T-helper 2 cell treated with Interferon-gamma antibody and Interleukin-4, amounts not matched to agents 5 μg/mL and 100 μg/mL, for 36 hours (primary cell): ENCODE measurements at regions not wholly inside any gene's neighbourhood (a gene's known extent, or its start where the extent isn't known, plus 50 kb on each side); places are given as distances from the start of the nearest gene placed in this dataset.
"Not testable (repeated sequence)": the region's sequence is repeated elsewhere in the genome, so short reads cannot be mapped to it uniquely, and the experiment has no call there.

ENCODE experiments used
- DNase-seq: peaks from one replicate; pipeline ENCODE4 v3.0.0; 2021; ENCODE audit warnings: low spot score
- H3K27ac Mint-ChIP-seq: one replicate; pipeline ENCODE4 v1.8.0; 2021; ENCODE audit warnings: mild to moderate bottlenecking, mixed read lengths
- H3K27me3 Mint-ChIP-seq: one replicate; pipeline ENCODE4 v1.8.0; 2021; ENCODE audit warnings: low read depth, mixed read lengths
- H3K36me3 Mint-ChIP-seq: one replicate; pipeline ENCODE4 v1.8.0; 2021; ENCODE audit warnings: low read depth, mixed read lengths
- H3K4me1 Mint-ChIP-seq: one replicate; pipeline ENCODE4 v1.8.0; 2021; ENCODE audit warnings: low read depth, mixed read lengths
- H3K4me3 Mint-ChIP-seq: one replicate; pipeline ENCODE4 v1.8.0; 2022; ENCODE audit warnings: mild to moderate bottlenecking, moderate library complexity, mixed read lengths
- H3K9me3 Mint-ChIP-seq: one replicate; pipeline ENCODE4 v1.8.0; 2021; ENCODE audit warnings: mixed read lengths

- Mint-ChIP-seq H3K27ac (no peak overlapping the region), H3K36me3 (no peaks in the 10 kb centered on the region), H3K4me3 (no peak overlapping the region), H3K4me1 (no peaks in the 10 kb centered on the region), H3K27me3 (no peaks in the 10 kb centered on the region), H3K9me3 (peaks cover 37% of the 10 kb centered on the region)
- no peak for DNase-seq
Measured at GRCh38 chr20:55649254-55649653, 356.1 kb downstream of the CBLN4 start.

DNA sequence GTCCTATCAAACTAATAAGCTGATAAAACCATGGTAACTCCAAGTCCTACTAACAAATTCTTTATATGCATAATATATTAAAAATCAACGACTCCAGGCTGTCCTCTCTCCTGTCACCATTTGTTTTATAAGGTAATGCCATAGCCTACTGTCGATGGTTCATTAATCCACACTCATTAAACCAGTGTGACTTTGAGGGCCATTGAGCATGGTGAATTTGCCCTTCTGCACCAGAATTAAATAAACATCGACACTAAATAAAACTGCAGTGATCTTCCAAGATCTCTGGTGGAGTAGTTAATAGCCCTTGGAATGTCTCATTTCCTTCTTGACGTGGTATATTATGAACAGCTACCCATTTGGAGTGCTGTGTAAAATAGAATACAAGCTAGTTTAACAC, 358.5 kb downstream of the CBLN4 start:
- Mint-ChIP-seq H3K9me3 (peaks cover 31% of the 10 kb centered on the region), H3K36me3 (no peaks in the 10 kb centered on the region), H3K4me3 (no peak overlapping the region), H3K4me1 (no peaks in the 10 kb centered on the region), H3K27me3 (no peaks in the 10 kb centered on the region), H3K27ac (no peak overlapping the region)
- no peak for DNase-seq

DNA sequence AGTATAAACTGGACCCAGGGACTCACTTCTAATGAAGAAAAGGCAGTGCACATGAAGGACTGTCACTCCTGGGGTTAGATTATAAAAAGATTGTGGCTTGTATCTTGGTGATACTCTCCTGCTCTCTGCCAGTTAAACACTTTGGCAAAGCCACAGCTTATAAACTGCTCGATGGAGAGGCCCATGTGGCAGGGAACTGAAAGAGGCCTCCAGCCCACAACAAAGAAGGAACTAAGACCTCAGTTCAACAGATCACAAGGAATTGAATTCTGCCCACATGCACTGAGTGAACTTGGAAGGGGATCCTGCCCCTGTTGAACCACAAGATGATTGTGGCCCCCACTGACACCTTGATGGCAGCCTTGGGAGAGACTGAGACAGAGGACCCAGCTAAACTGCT, 363.8 kb downstream of the CBLN4 start:
- no peaks in the 10 kb centered on the region for H3K27me3 Mint-ChIP-seq

DNA sequence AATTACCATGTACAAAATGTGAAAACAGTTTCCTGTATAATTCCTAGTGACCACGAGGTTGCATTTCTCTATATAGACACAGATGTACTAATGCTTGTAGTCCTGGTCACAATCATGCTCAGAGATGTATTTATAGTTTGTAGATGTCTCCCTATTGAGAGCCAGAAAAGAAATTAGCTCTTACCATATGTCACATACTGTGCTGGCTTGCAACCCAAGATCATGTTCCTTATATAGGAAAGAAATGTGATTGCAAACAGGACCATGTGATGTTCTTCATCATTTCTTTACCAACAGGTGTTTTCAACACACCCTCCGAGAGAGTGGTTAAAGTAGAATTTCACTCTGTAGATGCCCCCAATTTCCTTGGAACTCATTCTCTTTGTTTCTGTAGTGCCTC, 369.4 kb downstream of the CBLN4 start:
- no peaks in the 10 kb centered on the region for H3K36me3 Mint-ChIP-seq
- H3K4me1 Mint-ChIP-seq, result no peaks in the 10 kb centered on the region
- no peak overlapping the region for H3K4me3 Mint-ChIP-seq
- H3K9me3 Mint-ChIP-seq, result peaks cover 12% of the 10 kb centered on the region
- H3K27ac Mint-ChIP-seq, result no peak overlapping the region
- H3K27me3 Mint-ChIP-seq, result no peaks in the 10 kb centered on the region
- no peak for DNase-seq

More for the DNA sequence above, 363.8 kb downstream of the CBLN4 start:
- H3K4me3 Mint-ChIP-seq, result no peak overlapping the region
- no peak overlapping the region for H3K27ac Mint-ChIP-seq
- H3K4me1 Mint-ChIP-seq, result no peaks in the 10 kb centered on the region
- DNase-seq, result no peak
- no peaks in the 10 kb centered on the region for H3K36me3 Mint-ChIP-seq
- H3K9me3 Mint-ChIP-seq, result peaks cover 8% of the 10 kb centered on the region

GRCh38 chr20:55632592-55632991, 372.7 kb downstream of the CBLN4 start:
- H3K4me3 Mint-ChIP-seq, result no peak overlapping the region

DNA sequence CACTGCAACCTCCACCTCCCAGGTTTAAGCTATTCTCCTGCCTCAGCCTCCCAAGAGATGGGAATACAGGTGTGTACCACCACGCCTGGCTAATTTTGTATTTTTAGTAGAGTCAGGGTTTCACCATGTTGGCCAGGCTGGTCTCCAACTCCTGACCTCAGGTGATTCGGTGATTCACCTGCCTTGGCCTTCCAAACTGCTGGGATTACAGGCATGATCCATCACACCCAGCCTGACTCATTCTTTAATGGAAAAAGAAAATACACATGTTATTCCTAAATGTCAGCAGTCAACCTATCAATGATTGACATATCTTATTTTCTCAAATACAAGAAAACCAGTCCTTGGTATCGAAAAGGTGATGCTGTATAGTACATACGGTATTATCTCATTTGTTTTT, 376.2 kb downstream of the CBLN4 start:
- not testable (repeated sequence) for H3K4me3 Mint-ChIP-seq, H3K9me3 Mint-ChIP-seq, H3K27ac Mint-ChIP-seq, H3K36me3 Mint-ChIP-seq, H3K4me1 Mint-ChIP-seq, DNase-seq, H3K27me3 Mint-ChIP-seq

More at GRCh38 chr20:55632592-55632991, 372.7 kb downstream of the CBLN4 start:
- Mint-ChIP-seq H3K27ac (no peak overlapping the region), H3K4me1 (no peaks in the 10 kb centered on the region), H3K27me3 (no peaks in the 10 kb centered on the region), H3K9me3 (peaks cover 14% of the 10 kb centered on the region), H3K36me3 (no peaks in the 10 kb centered on the region)
- no peak for DNase-seq

- Mint-ChIP-seq H3K4me1 (no peaks in the 10 kb centered on the region), H3K36me3 (no peaks in the 10 kb centered on the region), H3K27ac (no peak overlapping the region), H3K4me3 (no peak overlapping the region), H3K27me3 (no peaks in the 10 kb centered on the region), H3K9me3 (peaks cover 9% of the 10 kb centered on the region)
- no peak for DNase-seq
Measured at GRCh38 chr20:55626716-55627115, 378.6 kb downstream of the CBLN4 start.

DNA sequence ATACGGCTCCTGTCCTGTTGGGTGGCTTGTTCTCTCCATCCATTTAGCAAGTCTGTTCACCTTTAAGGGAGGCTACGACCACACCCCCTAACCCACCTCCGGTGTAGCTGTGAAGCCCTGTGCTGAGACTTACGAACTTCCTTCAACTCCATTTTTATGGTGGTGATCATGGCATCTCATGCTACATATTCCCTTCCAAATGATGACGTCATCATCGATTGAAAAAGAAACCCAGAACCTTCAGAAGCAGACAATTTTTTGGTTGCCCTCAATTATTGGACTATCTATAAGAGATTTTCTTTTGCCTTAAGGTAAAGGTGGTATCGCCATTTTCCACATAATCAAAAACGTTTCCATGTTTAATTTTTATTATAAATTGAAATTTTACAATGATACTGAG, 389.0 kb downstream of the CBLN4 start:
- Mint-ChIP-seq H3K4me3 (no peak overlapping the region), H3K9me3 (peaks cover 51% of the 10 kb centered on the region), H3K27ac (no peak overlapping the region), H3K4me1 (no peaks in the 10 kb centered on the region), H3K27me3 (no peaks in the 10 kb centered on the region), H3K36me3 (no peaks in the 10 kb centered on the region)
- DNase-seq, result no peak

GRCh38 chr20:55615818-55616217, 389.5 kb downstream of the CBLN4 start:
- Mint-ChIP-seq H3K4me1 (no peaks in the 10 kb centered on the region), H3K27me3 (no peaks in the 10 kb centered on the region), H3K36me3 (no peaks in the 10 kb centered on the region), H3K9me3 (peaks cover 52% of the 10 kb centered on the region), H3K4me3 (no peak overlapping the region), H3K27ac (no peak overlapping the region)
- no peak for DNase-seq

- H3K27me3 Mint-ChIP-seq, result no peaks in the 10 kb centered on the region
Measured at GRCh38 chr20:55614220-55614757, 391.0 kb downstream of the CBLN4 start.

GRCh38 chr20:55610756-55611155, 394.6 kb downstream of the CBLN4 start:
- Mint-ChIP-seq H3K36me3 (no peaks in the 10 kb centered on the region), H3K9me3 (peaks cover 34% of the 10 kb centered on the region), H3K27ac (no peak overlapping the region), H3K4me1 (no peaks in the 10 kb centered on the region), H3K4me3 (no peak overlapping the region), H3K27me3 (no peaks in the 10 kb centered on the region)
- DNase-seq, result no peak

More at GRCh38 chr20:55614220-55614757, 391.0 kb downstream of the CBLN4 start:
- no peaks in the 10 kb centered on the region for H3K4me1 Mint-ChIP-seq
- H3K27ac Mint-ChIP-seq, result no peak overlapping the region
- H3K36me3 Mint-ChIP-seq, result no peaks in the 10 kb centered on the region
- DNase-seq, result no peak
- peaks cover 45% of the 10 kb centered on the region for H3K9me3 Mint-ChIP-seq
- H3K4me3 Mint-ChIP-seq, result no peak overlapping the region

DNA sequence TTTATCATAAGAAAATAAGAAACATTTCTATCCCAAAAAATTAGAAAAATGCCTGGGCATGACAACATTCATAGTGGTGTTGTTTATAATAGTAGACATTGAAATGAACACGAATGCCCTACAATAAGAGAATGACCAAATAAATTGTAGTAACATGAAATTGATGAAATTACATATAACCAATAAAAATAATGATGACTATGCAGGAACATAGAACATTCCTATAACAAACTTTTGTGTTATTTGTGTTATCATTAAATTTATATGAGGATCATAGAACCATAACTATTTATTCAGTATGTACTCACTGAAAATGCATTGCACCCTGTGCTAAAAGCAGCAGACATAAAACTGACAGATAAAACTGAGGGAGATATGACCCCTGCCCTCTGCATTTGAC, 399.7 kb downstream of the CBLN4 start:
- no peaks in the 10 kb centered on the region for H3K4me1 Mint-ChIP-seq
- H3K27ac Mint-ChIP-seq, result no peak overlapping the region
- H3K9me3 Mint-ChIP-seq, result peaks cover 19% of the 10 kb centered on the region
- H3K27me3 Mint-ChIP-seq, result no peaks in the 10 kb centered on the region
- no peaks in the 10 kb centered on the region for H3K36me3 Mint-ChIP-seq
- no peak overlapping the region for H3K4me3 Mint-ChIP-seq
- no peak for DNase-seq

GRCh38 chr20:55597526-55597925, 407.8 kb downstream of the CBLN4 start:
- H3K36me3 Mint-ChIP-seq, result no peaks in the 10 kb centered on the region
- DNase-seq, result no peak
- H3K4me3 Mint-ChIP-seq, result no peak overlapping the region

GRCh38 chr20:55596431-55596830, 408.9 kb downstream of the CBLN4 start:
- no peaks in the 10 kb centered on the region for H3K27me3 Mint-ChIP-seq
- H3K36me3 Mint-ChIP-seq, result no peaks in the 10 kb centered on the region
- DNase-seq, result no peak
- no peak overlapping the region for H3K27ac Mint-ChIP-seq
- H3K4me1 Mint-ChIP-seq, result no peaks in the 10 kb centered on the region
- H3K9me3 Mint-ChIP-seq, result peaks cover 18% of the 10 kb centered on the region
- no peak overlapping the region for H3K4me3 Mint-ChIP-seq

More at GRCh38 chr20:55597526-55597925, 407.8 kb downstream of the CBLN4 start:
- Mint-ChIP-seq H3K27ac (no peak overlapping the region), H3K4me1 (no peaks in the 10 kb centered on the region), H3K9me3 (peaks cover 20% of the 10 kb centered on the region), H3K27me3 (no peaks in the 10 kb centered on the region)

GRCh38 chr20:55592866-55593265, 412.5 kb downstream of the CBLN4 start:
- no peaks in the 10 kb centered on the region for H3K4me1 Mint-ChIP-seq
- DNase-seq, result no peak
- no peak overlapping the region for H3K4me3 Mint-ChIP-seq
- no peaks in the 10 kb centered on the region for H3K27me3 Mint-ChIP-seq
- no peaks in the 10 kb centered on the region for H3K36me3 Mint-ChIP-seq
- peaks cover 19% of the 10 kb centered on the region for H3K9me3 Mint-ChIP-seq
- H3K27ac Mint-ChIP-seq, result no peak overlapping the region
